Tibial artery (tissue), 4 donors: ENCODE measurements at regions not wholly inside any gene's neighbourhood (a gene's known extent, or its start where the extent isn't known, plus 50 kb on each side); places are given as distances from the start of the nearest gene placed in this dataset.

Experiments used
- DNase-seq, 2 donors: peaks; one replicate each; pipeline ENCODE4 v3.0.0-alpha.2; 2019
- H3K27ac ChIP-seq, 2 donors: fragments of 200-600 bp; sonication (generic) in 1 of 2; 1 replicate in 1 of 2; 2 replicates in 1 of 2; pipeline ENCODE4 v1.5.1; 2018 to 2019; ENCODE audit warnings: mild to moderate bottlenecking in 1 of 2
- H3K27me3 ChIP-seq, 2 donors: fragments of 200-600 bp; sonication (generic) in 1 of 2; one replicate each; pipeline versions ENCODE4 v1.5.1 to v1.6.0; 2016 to 2019
- H3K36me3 ChIP-seq, 3 donors: fragments of 200-600 bp; sonication (generic) in 2 of 3; one replicate each; pipeline ENCODE4 v1.5.1; 2016 to 2019; ENCODE audit warnings: mild to moderate bottlenecking in 2 of 3
- H3K4me1 ChIP-seq, 4 donors: fragments of 200-600 bp; sonication (generic) in 2 of 4; 1 replicate in 3 of 4; 2 replicates in 1 of 4; pipeline ENCODE4 v1.5.1; 2016 to 2019
- H3K4me3 ChIP-seq, 2 donors: fragments of 200-600 bp; sonication (generic) in 1 of 2; 1 replicate in 1 of 2; 2 replicates in 1 of 2; pipeline ENCODE4 v1.5.1; 2018 to 2019; ENCODE audit warnings: mild to moderate bottlenecking in 2 of 2
- H3K9me3 ChIP-seq, 3 donors: fragments of 200-600 bp; sonication (generic) in 1 of 3; one replicate each; pipeline ENCODE4 v1.5.1; 2016 to 2019
- intact Hi-C: fragments of 100-400 bp; cut with DNase I; formaldehyde crosslinking; loops from one replicate; pipeline ENCODE4 v1.15.0; 2023; ENCODE audit warnings: low total_unique reads
- TF ChIP-seq, protein P1 (sequence below), 2 experiments: fragments of 200-600 bp in 1 of 2; fragments of 450-650 bp in 1 of 2; IDR thresholded peaks; one replicate each; pipeline ENCODE4 v1.5.1; 2017 to 2019; ENCODE audit warnings: antibody characterized with exemption in 2 of 2, mild to moderate bottlenecking in 1 of 2, moderate library complexity in 1 of 2

DNA sequence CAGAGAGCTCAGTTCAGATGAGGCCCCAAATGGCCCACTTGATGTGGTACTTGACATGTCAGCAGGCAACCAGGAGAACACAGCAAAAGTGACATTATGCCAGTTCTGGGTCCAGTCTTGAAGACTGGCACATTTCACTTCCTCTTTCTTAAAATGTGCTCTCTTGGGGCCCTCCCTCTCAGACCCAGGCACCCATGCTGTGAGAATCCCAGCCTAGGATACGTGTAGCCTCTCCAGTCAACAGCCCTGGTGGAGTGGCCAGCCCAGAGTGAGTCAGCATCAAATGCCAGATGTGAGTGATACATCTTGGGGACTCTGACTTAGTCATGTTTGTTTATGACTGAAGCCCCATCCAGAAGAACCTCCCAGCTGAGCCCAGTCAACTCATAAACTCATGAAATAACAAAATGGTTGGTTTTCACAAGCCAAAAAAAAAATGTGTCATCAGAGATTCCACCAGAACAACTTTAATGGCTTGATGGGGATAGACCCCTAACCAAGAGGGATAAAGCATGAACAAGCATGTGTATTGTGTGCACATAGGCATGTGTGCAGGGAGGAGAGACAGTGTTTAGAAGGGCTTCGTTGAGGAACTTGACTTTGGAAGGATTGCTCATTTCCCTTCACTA, 82.5 kb upstream of the TNRC6C start:
- intact Hi-C loops: no loop called here
- Histone ChIP-seq H3K36me3 (no peaks in the 10 kb centered on the region), H3K27me3 (no peaks in the 10 kb centered on the region), H3K27ac (peak overlapping the region; percentile 26 to 32), H3K9me3 (peaks cover 0 to 14% (median 7%) of the 10 kb centered on the region in 3 donors), H3K4me1 (peaks cover 0 to 19% (median 1%) of the 10 kb centered on the region in 4 donors), H3K4me3 (no peak overlapping the region)
- TF ChIP-seq, protein P1, sequence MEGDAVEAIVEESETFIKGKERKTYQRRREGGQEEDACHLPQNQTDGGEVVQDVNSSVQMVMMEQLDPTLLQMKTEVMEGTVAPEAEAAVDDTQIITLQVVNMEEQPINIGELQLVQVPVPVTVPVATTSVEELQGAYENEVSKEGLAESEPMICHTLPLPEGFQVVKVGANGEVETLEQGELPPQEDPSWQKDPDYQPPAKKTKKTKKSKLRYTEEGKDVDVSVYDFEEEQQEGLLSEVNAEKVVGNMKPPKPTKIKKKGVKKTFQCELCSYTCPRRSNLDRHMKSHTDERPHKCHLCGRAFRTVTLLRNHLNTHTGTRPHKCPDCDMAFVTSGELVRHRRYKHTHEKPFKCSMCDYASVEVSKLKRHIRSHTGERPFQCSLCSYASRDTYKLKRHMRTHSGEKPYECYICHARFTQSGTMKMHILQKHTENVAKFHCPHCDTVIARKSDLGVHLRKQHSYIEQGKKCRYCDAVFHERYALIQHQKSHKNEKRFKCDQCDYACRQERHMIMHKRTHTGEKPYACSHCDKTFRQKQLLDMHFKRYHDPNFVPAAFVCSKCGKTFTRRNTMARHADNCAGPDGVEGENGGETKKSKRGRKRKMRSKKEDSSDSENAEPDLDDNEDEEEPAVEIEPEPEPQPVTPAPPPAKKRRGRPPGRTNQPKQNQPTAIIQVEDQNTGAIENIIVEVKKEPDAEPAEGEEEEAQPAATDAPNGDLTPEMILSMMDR (IDR thresholded peaks at IDR 0.05): no peak
- DNase-seq: no peak

DNA sequence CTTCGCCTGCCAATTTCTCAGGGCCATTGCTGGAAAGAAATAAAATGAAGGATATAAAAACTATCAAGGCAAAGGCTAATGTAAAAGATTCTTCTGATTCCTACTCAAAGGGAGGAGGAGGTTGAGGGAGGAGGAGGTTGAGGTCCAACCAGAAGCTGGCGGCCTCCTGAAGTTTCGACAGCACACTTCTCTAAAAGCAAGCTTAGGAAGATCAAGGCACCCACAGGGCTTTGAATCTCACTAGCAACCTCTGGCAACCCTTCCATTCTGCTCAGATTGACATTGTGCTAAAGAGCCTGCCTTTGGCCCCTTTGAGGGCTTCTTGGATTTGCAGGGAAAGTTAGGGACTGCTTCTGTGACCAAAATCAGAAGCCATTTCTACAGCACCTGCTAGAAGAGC, 81.5 kb upstream of the TNRC6C start:
- H3K4me1 ChIP-seq: peaks cover 0 to 30% (median 7%) of the 10 kb centered on the region in 4 donors
- no peak overlapping the region for H3K4me3 ChIP-seq
- H3K27me3 ChIP-seq: no peaks in the 10 kb centered on the region
- intact Hi-C loops: no loop called here
- peaks cover 0 to 14% (median 7%) of the 10 kb centered on the region in 3 donors for H3K9me3 ChIP-seq
- H3K27ac ChIP-seq: no peak overlapping the region
- no peak for DNase-seq
- TF ChIP-seq, protein P1 (IDR thresholded peaks at IDR 0.05): no peak
- H3K36me3 ChIP-seq: no peaks in the 10 kb centered on the region

DNA sequence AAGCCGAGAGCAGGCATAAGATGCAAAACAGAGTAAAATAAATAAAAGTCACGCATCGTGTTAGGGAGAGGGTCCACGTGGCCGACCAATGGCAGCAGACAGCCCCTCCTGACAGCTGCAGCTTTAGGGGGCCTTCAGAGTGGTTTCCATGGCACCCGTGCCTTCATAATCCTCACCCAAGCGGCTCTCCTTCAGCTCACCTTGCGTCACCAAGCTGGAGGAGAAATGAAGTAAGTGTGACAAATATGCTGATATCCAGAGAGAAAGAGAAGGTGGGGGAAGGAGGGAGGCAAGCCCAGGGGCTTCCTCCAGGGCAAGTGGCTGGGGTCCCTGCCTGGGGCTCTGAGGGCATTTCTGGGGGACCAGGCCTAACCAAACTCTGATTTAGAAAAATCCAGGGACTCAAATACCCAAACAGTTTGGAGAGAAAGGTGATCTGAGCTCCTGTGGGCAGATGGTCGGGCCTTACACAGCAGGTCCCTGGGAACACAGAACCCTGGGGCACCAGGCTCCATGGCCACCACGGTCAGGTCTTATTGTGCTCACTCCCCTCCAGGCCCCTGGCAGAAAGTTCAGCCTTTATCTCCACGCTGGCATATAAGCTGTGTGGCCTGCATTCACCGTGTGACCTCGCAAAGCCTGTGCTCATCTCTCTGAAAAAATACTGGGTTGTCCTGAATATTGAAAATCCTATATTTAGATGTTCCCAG, 80.7 kb upstream of the TNRC6C start:
- no peak overlapping the region for H3K27ac ChIP-seq
- peaks cover 0 to 14% (median 7%) of the 10 kb centered on the region in 3 donors for H3K9me3 ChIP-seq
- TF ChIP-seq, protein P1 (IDR thresholded peaks at IDR 0.05): no peak
- H3K36me3 ChIP-seq: no peaks in the 10 kb centered on the region
- no peak for DNase-seq
- H3K27me3 ChIP-seq: no peaks in the 10 kb centered on the region
- H3K4me3 ChIP-seq: no peak overlapping the region
- intact Hi-C loops: no loop called here
- peaks cover 0 to 37% (median 12%) of the 10 kb centered on the region in 4 donors for H3K4me1 ChIP-seq

DNA sequence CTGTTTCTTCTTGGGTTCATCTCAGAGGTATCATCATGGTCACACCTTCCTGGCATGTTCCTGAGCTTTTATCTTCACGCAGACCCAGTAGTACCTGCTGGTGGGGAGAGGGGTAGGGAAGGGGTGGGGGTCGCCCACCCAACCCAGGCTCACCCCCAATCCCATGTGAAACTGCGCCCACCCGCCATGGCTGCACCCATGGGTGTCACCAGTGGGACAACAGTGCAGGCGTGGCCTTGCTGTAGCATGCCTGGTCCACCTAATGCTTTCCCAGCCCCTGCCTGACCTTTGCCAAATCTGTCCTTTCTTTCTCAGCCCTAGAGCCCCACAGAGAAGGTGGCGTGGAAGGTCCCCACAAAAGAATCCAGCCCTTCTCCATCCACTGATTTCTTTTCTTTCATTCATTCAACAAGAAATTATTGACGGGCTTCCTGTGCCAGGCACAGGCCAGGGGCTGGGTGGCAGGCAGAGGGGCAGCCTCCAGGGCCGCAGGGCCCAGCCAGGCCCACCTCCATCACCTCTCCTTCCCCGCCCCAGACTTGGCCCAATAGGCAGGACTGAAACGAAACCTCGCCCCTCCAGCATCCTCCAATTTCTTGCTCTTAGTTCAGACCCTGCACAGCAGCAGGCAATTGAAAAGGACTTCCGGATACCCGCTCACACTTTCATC, 79.1 kb upstream of the TNRC6C start:
- Histone ChIP-seq H3K9me3 (peaks cover 0 to 14% (median 7%) of the 10 kb centered on the region in 3 donors), H3K4me3 (no peak overlapping the region), H3K27me3 (no peaks in the 10 kb centered on the region), H3K27ac (no peak overlapping the region), H3K4me1 (peaks cover 0 to 35% (median 15%) of the 10 kb centered on the region in 4 donors), H3K36me3 (no peaks in the 10 kb centered on the region)
- intact Hi-C loops: no loop called here
- TF ChIP-seq, protein P1 (IDR thresholded peaks at IDR 0.05): no peak
- no peak for DNase-seq

DNA sequence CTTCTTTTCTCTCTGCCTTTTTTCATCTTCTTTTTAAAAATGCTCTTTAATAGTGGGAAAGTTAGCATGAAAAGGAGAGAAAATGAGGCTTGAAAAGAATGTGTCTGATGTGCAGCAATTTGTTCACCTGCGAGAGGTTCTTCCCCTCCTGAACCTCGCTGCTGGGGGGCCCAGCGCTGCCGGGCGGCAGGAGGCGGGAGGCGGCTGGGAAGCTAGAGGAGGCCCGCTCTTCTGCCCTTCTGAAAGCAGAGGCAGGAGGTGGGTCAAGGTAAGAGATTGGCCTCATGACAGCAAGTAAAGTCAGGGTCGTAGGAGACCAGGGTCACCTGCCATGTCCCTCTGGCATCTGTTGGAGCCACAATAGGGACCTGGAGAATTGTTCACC, 78.6 kb upstream of the TNRC6C start:
- Histone ChIP-seq H3K4me3 (no peak overlapping the region), H3K9me3 (peaks cover 0 to 14% (median 7%) of the 10 kb centered on the region in 3 donors), H3K4me1 (peaks cover 0 to 29% (median 15%) of the 10 kb centered on the region in 4 donors), H3K36me3 (no peaks in the 10 kb centered on the region), H3K27me3 (no peaks in the 10 kb centered on the region), H3K27ac (no peak overlapping the region)
- DNase-seq: no peak
- TF ChIP-seq, protein P1 (IDR thresholded peaks at IDR 0.05): no peak
- intact Hi-C loops: no loop called here
